GM10266 (cell line): ENCODE measurements at regions not wholly inside any gene's neighbourhood (a gene's known extent, or its start where the extent isn't known, plus 50 kb on each side); places are given as distances from the start of the nearest gene placed in this dataset.

Experiments
- DNase-seq: peaks from one replicate; pipeline ENCODE4 v3.0.0; 2012; ENCODE audit errors: extremely low spot score
- CTCF ChIP-seq: IDR thresholded peaks from 2 replicates; pipeline ENCODE4 v1.5.1; 2012; ENCODE audit warnings: mild to moderate bottlenecking, low read depth; ENCODE audit not compliant: control insufficient read depth, insufficient read depth; ENCODE audit errors: missing control alignments

- no peak for DNase-seq
- TF ChIP-seq CTCF, result no peak
These were observed 104.3 kb upstream of the MAP3K1 start for GRCh38 chr5:56710826-56711590.

GRCh38 chr5:56706504-56706903 lies 108.8 kb upstream of the MAP3K1 start:
- no peak for DNase-seq
- TF ChIP-seq CTCF, result no peak

DNA sequence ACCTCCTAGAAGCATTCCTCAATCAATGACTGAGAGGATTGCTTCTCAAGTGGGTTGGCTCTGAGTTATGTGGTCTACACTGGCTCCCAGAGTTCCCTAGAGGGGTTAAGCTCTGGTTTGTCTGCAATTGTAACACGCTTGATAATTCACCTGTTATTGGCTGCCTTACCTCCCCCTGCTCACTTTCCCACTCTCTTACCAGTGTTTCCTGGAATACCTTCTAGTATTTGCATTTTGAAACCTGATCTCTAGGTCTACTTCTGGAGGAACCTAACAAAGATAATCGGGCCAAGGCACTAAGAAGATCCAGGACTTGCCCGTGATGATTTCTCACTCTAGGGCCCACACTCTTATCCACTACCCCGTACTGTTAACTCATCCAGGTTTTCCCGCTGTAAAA lies 110.1 kb upstream of the MAP3K1 start:
- DNase-seq, result no peak
- TF ChIP-seq CTCF, result no peak

DNA sequence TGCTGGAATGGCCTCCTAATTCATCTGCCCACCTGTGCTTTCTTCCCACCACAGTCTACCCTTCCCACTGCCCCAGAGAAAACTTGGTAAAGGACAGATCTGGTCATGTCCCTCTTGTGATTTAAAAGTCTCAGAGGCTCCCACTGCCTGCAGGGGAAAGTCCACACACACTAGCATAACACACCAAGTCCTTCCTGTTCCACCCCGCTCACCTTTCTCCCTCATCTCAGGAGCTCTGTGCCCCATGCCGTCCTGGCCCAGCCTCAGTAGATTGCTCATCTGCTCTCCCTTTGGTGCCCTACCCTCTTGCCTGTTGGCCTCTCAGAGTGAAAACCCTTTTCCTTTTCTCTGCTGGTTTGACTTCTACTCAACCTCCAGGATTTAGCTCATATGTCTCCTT lies 111.4 kb upstream of the MAP3K1 start:
- TF ChIP-seq CTCF, result no peak

DNA sequence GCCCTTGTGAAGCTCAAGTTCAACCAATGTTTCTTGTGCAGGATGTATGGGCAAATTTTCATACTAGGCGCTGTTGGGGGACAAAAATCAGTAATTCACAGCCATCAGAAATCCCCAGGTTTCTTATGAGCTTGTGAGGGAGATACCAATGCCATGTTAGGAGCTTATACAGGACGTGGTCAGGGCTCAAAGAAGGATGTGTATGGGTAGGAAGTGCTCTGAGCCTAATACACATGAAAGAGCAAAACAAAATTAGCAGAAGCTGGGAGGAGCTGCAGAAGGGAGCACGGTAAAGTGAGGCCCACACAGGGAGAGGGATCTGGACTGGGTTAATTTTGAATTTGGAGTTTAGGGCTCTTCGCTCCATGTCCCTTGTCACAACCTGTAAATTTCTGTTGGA lies 114.6 kb upstream of the MAP3K1 start:
- TF ChIP-seq CTCF, result no peak
- DNase-seq, result no peak

More for the DNA sequence above, 111.4 kb upstream of the MAP3K1 start:
- no peak for DNase-seq

DNA sequence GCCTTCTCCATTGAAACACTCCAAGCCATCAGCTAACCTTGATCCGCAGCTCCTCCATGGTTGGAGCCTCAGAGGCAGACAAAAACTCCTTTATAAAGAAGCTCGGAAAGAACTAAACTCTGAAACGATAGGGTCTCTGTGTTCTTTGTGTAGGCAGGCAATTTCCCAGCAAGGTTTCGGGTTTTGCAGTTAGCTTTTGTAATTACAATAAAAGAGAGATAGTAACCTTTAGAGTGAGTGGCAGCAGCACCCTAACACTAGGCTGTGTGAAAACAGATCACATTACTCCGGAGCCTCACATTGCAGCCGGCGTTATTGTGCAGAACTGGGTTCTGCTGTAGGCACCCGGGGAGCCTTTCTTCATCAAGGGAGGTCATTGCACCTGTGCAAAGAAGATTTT lies 115.8 kb upstream of the MAP3K1 start:
- no peak for DNase-seq
- TF ChIP-seq CTCF, result no peak
